SIG-M5 treated with dmso at 0.1 percent for 504 hours (cell line): ENCODE measurements at regions not wholly inside any gene's neighbourhood (a gene's known extent, or its start where the extent isn't known, plus 50 kb on each side); places are given as distances from the start of the nearest gene placed in this dataset.
A peak's percentile ranks its signal among the peaks of the same experiment; 100 is the strongest.

Experiments used
- DNase-seq: peaks from one replicate; lab custom pipeline; 2025; ENCODE audit not compliant: unreplicated experiment; lab: John Stamatoyannopoulos, UW

- DNase-seq, result no peak
Measured at GRCh38 chr1:184889166-184889565, 85.1 kb downstream of the NIBAN1 start.

GRCh38 chr1:184888505-184888904 is 85.8 kb downstream of the NIBAN1 start:
- no peak for DNase-seq

- no peak for DNase-seq
Measured at GRCh38 chr1:184882957-184883815, 91.1 kb downstream of the NIBAN1 start.

GRCh38 chr1:184881941-184882913 is 92.1 kb downstream of the NIBAN1 start:
- DNase-seq, result peak; percentile 99

- no peak for DNase-seq
Measured at GRCh38 chr1:184879876-184880557, 94.3 kb downstream of the NIBAN1 start.

- no peak for DNase-seq
Measured at GRCh38 chr1:184878602-184879001, 95.7 kb downstream of the NIBAN1 start.

- peak; percentile 44 for DNase-seq
Measured at GRCh38 chr1:184878002-184878401, 96.3 kb downstream of the NIBAN1 start.

GRCh38 chr1:184876015-184876414 is 98.3 kb downstream of the NIBAN1 start:
- peak; percentile 99 for DNase-seq

- no peak for DNase-seq
Measured at GRCh38 chr1:184875218-184875617, 99.1 kb downstream of the NIBAN1 start.

- no peak for DNase-seq
Measured at GRCh38 chr1:184870319-184870718, 104.0 kb downstream of the NIBAN1 start.

- DNase-seq, result peak; percentile 94
Measured at GRCh38 chr1:184867866-184868689, 106.2 kb downstream of the NIBAN1 start.

- peak; percentile 99 for DNase-seq
Measured at GRCh38 chr1:184866991-184867788, 107.1 kb downstream of the NIBAN1 start.

- no peak for DNase-seq
Measured at GRCh38 chr1:184866586-184866985, 107.7 kb downstream of the NIBAN1 start.

GRCh38 chr1:184865831-184866230 is 108.5 kb downstream of the NIBAN1 start:
- DNase-seq, result no peak

- DNase-seq, result no peak
Measured at GRCh38 chr1:184861755-184862336, 107.2 kb upstream of the EDEM3 start.

- DNase-seq, result no peak
Measured at GRCh38 chr1:184860985-184861754, 106.5 kb upstream of the EDEM3 start.

- no peak for DNase-seq
Measured at GRCh38 chr1:184860535-184860934, 105.9 kb upstream of the EDEM3 start.

GRCh38 chr1:184859381-184860105 is 104.9 kb upstream of the EDEM3 start:
- no peak for DNase-seq
